ENCODE measurements at regions not wholly inside any gene's neighbourhood (a gene's known extent, or its start where the extent isn't known, plus 50 kb on each side); places are given as distances from the start of the nearest gene placed in this dataset.

DNA sequence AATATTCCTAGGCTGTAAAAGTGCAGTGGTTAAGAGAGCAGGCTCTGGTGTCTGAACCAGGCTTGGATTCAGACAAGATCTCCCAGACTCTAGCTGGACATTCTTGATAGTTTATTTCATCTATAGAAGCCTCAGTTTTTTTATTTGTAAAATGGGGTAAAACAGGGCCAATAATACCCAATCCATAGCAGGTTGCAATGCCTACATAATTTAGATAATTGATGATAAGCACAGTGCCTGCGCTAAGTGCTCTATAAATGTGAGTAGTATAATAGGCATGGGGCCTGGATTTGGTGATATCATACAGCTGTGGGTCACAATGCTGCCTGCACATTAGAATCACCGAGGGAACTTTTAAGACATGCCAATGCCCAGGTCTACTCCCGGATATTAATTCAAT is 603.5 kb downstream of the ISL1 start:
- TF ChIP-seq POU6F1 (CRISPR knock-in tag; IDR thresholded peaks at IDR 0.05; ENCODE audit: borderline replicate concordance, low read depth) (no peak), SNAI2 (CRISPR knock-in tag; IDR thresholded peaks at IDR 0.05) (no peak), ZNF565 (CRISPR knock-in tag; conservative IDR thresholded peaks at IDR 0.05; ENCODE audit: low read depth) (no peak), TCF4 (CRISPR knock-in tag; IDR thresholded peaks at IDR 0.05; ENCODE audit: borderline replicate concordance) (no peak; the same call in 1 of the 2 replicates), PPARA (CRISPR knock-in tag; IDR thresholded peaks at IDR 0.05; ENCODE audit: borderline replicate concordance) (no peak), ZNF70 (CRISPR knock-in tag; IDR thresholded peaks at IDR 0.05) (no peak), ZNF8 (CRISPR knock-in tag; IDR thresholded peaks at IDR 0.05) (no peak), ZFP3 (CRISPR knock-in tag; IDR thresholded peaks at IDR 0.05) (no peak), OSR1 (CRISPR knock-in tag; IDR thresholded peaks at IDR 0.05) (no peak), ZFP30 (CRISPR knock-in tag; IDR thresholded peaks at IDR 0.05) (no peak), ISL1 (CRISPR knock-in tag; IDR thresholded peaks at IDR 0.05) (no peak), CSDC2 (CRISPR knock-in tag; IDR thresholded peaks at IDR 0.05) (no peak), GLIS3 (CRISPR knock-in tag; IDR thresholded peaks at IDR 0.05) (no peak), CREB5 (CRISPR knock-in tag; IDR thresholded peaks at IDR 0.05; ENCODE audit: low read depth) (no peak), ARNTL (CRISPR knock-in tag; IDR thresholded peaks at IDR 0.05; ENCODE audit: borderline replicate concordance, low read depth) (no peak), TSHZ2 (CRISPR knock-in tag; IDR thresholded peaks at IDR 0.05) (no peak), ZC3H10 (CRISPR knock-in tag; IDR thresholded peaks at IDR 0.05) (no peak), TOX (CRISPR knock-in tag; IDR thresholded peaks at IDR 0.05; ENCODE audit: borderline replicate concordance) (no peak)
- TF ChIP-seq, protein P1, sequence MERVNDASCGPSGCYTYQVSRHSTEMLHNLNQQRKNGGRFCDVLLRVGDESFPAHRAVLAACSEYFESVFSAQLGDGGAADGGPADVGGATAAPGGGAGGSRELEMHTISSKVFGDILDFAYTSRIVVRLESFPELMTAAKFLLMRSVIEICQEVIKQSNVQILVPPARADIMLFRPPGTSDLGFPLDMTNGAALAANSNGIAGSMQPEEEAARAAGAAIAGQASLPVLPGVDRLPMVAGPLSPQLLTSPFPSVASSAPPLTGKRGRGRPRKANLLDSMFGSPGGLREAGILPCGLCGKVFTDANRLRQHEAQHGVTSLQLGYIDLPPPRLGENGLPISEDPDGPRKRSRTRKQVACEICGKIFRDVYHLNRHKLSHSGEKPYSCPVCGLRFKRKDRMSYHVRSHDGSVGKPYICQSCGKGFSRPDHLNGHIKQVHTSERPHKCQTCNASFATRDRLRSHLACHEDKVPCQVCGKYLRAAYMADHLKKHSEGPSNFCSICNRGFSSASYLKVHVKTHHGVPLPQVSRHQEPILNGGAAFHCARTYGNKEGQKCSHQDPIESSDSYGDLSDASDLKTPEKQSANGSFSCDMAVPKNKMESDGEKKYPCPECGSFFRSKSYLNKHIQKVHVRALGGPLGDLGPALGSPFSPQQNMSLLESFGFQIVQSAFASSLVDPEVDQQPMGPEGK (CRISPR knock-in tag; IDR thresholded peaks at IDR 0.05; ENCODE audit: borderline replicate concordance), result no peak
- TF ChIP-seq, protein P2, sequence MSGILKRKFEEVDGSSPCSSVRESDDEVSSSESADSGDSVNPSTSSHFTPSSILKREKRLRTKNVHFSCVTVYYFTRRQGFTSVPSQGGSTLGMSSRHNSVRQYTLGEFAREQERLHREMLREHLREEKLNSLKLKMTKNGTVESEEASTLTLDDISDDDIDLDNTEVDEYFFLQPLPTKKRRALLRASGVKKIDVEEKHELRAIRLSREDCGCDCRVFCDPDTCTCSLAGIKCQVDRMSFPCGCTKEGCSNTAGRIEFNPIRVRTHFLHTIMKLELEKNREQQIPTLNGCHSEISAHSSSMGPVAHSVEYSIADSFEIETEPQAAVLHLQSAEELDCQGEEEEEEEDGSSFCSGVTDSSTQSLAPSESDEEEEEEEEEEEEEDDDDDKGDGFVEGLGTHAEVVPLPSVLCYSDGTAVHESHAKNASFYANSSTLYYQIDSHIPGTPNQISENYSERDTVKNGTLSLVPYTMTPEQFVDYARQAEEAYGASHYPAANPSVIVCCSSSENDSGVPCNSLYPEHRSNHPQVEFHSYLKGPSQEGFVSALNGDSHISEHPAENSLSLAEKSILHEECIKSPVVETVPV (CRISPR knock-in tag; IDR thresholded peaks at IDR 0.05), result no peak
- peak; percentile 29; the same call in 1 of the 3 replicates for ATAC-seq

DNA sequence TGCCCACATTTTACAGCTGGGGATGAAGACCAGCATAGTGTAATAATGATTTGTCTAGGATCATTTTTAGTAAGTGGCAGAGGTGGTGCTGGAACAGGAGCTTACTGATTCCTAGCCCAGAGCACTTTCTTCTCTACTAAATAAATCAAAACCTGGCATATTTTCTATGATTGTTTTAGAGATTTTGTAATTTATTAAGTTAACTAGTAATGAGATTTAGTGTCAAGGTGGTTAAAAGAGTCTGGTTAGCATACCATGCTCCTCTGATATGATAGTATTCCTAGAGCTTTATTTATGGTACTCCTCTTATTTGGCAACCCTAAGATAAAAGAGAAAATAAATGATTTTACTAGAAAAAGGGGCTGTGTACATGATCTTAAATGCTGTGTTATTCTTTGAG is 604.0 kb downstream of the ISL1 start:
- TF ChIP-seq ISL1 (CRISPR knock-in tag; IDR thresholded peaks at IDR 0.05) (peak; percentile 74), TSHZ2 (CRISPR knock-in tag; IDR thresholded peaks at IDR 0.05) (peak; percentile 53; the same call in 1 of the 2 replicates)
- TF ChIP-seq, protein P2 (CRISPR knock-in tag; IDR thresholded peaks at IDR 0.05), result no peak
- no peak for ATAC-seq
